Esophagus squamous epithelium (tissue), 5 donors: ENCODE measurements at regions not wholly inside any gene's neighbourhood (a gene's known extent, or its start where the extent isn't known, plus 50 kb on each side); places are given as distances from the start of the nearest gene placed in this dataset.
"Not testable (repeated sequence)": the region's sequence is repeated elsewhere in the genome, so short reads cannot be mapped to it uniquely, and the experiment has no call there.

Source experiments
- DNase-seq: peaks from one replicate; lab custom pipeline; 2025; lab: John Stamatoyannopoulos, UW
- H3K27ac ChIP-seq, 4 donors: fragments of 200-600 bp; sonication (generic); one replicate each; pipeline ENCODE4 v1.5.1; 2016 to 2019; ENCODE audit warnings: mild to moderate bottlenecking in 1 of 4
- H3K27me3 ChIP-seq, 4 donors: fragments of 200-600 bp; sonication (generic); 1 replicate in 3 of 4; 2 replicates in 1 of 4; pipeline versions ENCODE4 v1.5.1 to v1.6.0; 2017 to 2021; ENCODE audit warnings: antibody characterized with exemption in 1 of 4
- H3K36me3 ChIP-seq, 3 donors: fragments of 200-600 bp; sonication (generic); one replicate each; pipeline ENCODE4 v1.5.1; 2016 to 2019
- H3K4me1 ChIP-seq, 3 donors: fragments of 200-600 bp; sonication (generic); one replicate each; pipeline ENCODE4 v1.5.1; 2017 to 2019
- H3K4me3 ChIP-seq, 4 donors: fragments of 200-600 bp; sonication (generic); 1 replicate in 3 of 4; 2 replicates in 1 of 4; pipeline ENCODE4 v1.5.1; 2016 to 2019; ENCODE audit warnings: mild to moderate bottlenecking in 2 of 4, moderate library complexity in 1 of 4
- H3K9me3 ChIP-seq, 3 donors: fragments of 200-600 bp; sonication (generic); one replicate each; pipeline ENCODE4 v1.5.1; 2016 to 2019
- CTCF ChIP-seq, 6 experiments: fragments of 450-650 bp in 4 of 6; fragments of 200-600 bp in 2 of 6; sonication (generic) in 2 of 6; IDR thresholded peaks; one replicate each; pipeline ENCODE4 v1.5.1; 2016 to 2019; ENCODE audit warnings: antibody characterized with exemption in 6 of 6, mild to moderate bottlenecking in 4 of 6, moderate library complexity in 4 of 6
- POLR2A ChIP-seq, 4 donors: fragments of 450-650 bp; IDR thresholded peaks; one replicate each; pipeline ENCODE4 v1.6.1; 2017; ENCODE audit warnings: antibody characterized with exemption in 4 of 4, mild to moderate bottlenecking in 4 of 4, moderate library complexity in 3 of 4
- WGBS, 2 donors: methylation state at CpG; one replicate each; pipeline ENCODE4 v1.1.5; 2018; 5-methylcytosine and 5-hydroxymethylcytosine counted together
- intact Hi-C: fragments of 100-400 bp; cut with DNase I; formaldehyde crosslinking; loops from one replicate; pipeline ENCODE4 v1.15.0; 2022
- donor health status: DM: yes; HTN: yes; CAD: no.

DNA sequence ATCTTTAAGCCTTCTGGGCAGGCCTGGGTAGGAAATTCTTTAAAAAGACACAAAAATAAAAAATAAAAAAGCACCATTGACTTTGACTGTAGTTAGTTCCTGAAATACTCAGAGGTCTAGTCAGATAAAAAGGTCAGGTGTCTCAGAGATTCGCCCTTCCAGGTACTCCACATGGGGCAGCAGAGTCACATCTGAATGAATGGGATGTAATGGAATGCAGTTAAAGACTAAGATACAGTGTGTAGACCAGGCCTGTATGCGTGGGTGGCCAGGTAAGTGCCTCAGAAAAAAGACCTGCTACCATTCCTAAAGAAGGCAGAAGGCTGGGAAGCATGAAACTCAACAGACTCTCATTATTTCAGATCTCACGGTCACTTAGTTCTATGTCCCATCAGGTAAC is 68.6 kb upstream of the SEM1 start:
- no peaks in the 10 kb centered on the region for H3K9me3 ChIP-seq
- H3K4me1 ChIP-seq = no peaks in the 10 kb centered on the region
- WGBS, 2 donors = 72 to 73% methylated on average over 3 of the region's 3 CpGs
- H3K36me3 ChIP-seq = no peaks in the 10 kb centered on the region
- no peak overlapping the region for H3K4me3 ChIP-seq
- no peak overlapping the region for H3K27ac ChIP-seq
- H3K27me3 ChIP-seq = peaks cover 0 to 27% (median 0%) of the 10 kb centered on the region in 4 donors
- intact Hi-C loops = no loop called here
- no peak for DNase-seq
- TF ChIP-seq POLR2A (IDR thresholded peaks at IDR 0.05) = no peak
- TF ChIP-seq CTCF (IDR thresholded peaks at IDR 0.05) = peak in 1 of 6 experiments; percentile 36

DNA sequence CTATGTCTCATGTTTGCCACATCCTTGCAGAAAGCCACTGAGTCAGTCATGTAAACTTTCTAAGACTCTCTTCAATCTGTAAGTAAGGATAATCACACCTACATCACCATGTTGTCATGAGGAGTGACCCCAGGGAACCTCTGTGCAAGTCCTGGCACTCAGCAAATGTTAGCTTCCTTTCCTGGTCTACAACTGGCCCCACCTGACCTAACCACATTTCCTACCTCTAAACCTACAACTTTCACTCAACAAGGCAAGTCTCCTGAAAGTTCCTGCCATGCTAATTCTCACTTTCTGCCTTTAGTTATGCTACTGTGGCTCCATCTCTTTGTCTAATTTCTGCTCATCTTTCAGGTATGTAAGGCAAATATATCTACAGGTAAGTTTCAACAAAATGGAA is 72.3 kb upstream of the SEM1 start:
- Histone ChIP-seq H3K36me3 (no peaks in the 10 kb centered on the region), H3K27ac (no peak overlapping the region), H3K9me3 (no peaks in the 10 kb centered on the region), H3K4me3 (no peak overlapping the region), H3K27me3 (peaks cover 0 to 21% (median 0%) of the 10 kb centered on the region in 4 donors), H3K4me1 (peaks cover 0 to 12% (median 0%) of the 10 kb centered on the region in 3 donors)
- no peak for DNase-seq
- intact Hi-C loops = no loop called here
- TF ChIP-seq POLR2A (IDR thresholded peaks at IDR 0.05) = no peak
- TF ChIP-seq CTCF (IDR thresholded peaks at IDR 0.05) = no peak

DNA sequence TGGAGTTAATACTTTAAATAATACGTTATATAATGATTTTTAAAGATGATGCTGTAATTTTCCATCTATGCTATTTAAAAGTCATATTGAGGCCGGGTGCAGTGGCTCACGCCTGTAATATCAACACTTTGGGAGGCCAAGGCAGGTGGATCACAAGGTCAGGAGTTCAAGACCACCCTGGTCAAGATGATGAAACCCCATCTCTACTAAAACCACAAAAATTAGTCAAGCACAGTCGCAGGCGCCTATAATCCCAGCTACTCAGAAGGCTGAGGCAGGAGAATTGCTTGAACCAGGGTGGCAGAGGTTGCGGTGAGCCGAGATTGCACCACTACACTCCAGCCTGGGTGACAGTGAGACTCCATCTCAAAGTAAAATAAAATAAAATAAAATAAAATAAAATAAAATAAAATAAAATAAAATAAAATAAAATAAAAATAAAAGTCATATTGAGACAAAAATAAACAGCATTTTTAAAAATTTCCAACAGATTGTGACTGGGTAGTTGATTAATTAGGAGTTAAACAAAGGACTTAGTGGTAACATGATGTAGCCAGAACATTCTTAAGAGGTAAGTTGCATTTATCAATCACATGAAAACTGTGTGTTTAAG is 73.1 kb upstream of the SEM1 start:
- DNase-seq, H3K4me3 ChIP-seq, H3K9me3 ChIP-seq, H3K36me3 ChIP-seq, intact Hi-C loops, H3K27ac ChIP-seq: not testable (repeated sequence)
- H3K27me3 ChIP-seq = peaks cover 0 to 21% (median 0%) of the 10 kb centered on the region in 4 donors
- 73 to 77% methylated on average over 7 of the region's 7 CpGs for WGBS, 2 donors
- peaks cover 0 to 12% (median 0%) of the 10 kb centered on the region in 3 donors for H3K4me1 ChIP-seq

DNA sequence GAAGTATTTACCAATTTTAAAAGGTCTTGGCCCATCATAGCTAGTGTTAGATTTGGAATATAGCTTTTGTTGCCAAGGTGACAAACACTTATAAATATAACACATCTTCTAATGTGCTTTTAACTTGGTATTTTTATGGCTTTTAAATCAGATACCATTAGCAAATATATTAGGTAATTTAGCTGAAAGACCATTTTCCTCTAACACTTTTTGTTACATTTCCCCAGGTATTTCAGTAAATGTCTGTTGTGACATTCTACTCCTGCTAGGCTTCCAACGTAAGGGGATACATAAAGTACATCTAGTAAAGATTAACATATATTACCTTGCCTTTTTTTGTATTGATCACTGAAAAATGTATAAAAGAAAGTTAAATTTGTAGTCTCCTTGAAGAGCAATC is 75.0 kb upstream of the SEM1 start:
- DNase-seq = no peak
- intact Hi-C loops = no loop called here
- Histone ChIP-seq H3K36me3 (no peaks in the 10 kb centered on the region), H3K4me3 (no peak overlapping the region), H3K27me3 (peaks cover 0 to 21% (median 0%) of the 10 kb centered on the region in 4 donors), H3K27ac (no peak overlapping the region), H3K9me3 (no peaks in the 10 kb centered on the region), H3K4me1 (peaks cover 0 to 12% (median 0%) of the 10 kb centered on the region in 3 donors)
- TF ChIP-seq POLR2A (IDR thresholded peaks at IDR 0.05) (no peak), CTCF (IDR thresholded peaks at IDR 0.05) (no peak)
- WGBS, 2 donors = 66 to 75% methylated on average over 1 of the region's 1 CpG

GRCh38 chr7:96786261-96786997 is 76.8 kb upstream of the SEM1 start:
- Histone ChIP-seq H3K4me3 (no peak overlapping the region), H3K27ac (peak overlapping the region in 1 of 4 donors; percentile 33), H3K36me3 (no peaks in the 10 kb centered on the region), H3K27me3 (peaks cover 0 to 21% (median 1%) of the 10 kb centered on the region in 4 donors), H3K9me3 (no peaks in the 10 kb centered on the region), H3K4me1 (peaks cover 0 to 12% (median 0%) of the 10 kb centered on the region in 3 donors)
- 19 to 31% methylated on average over 15 of the region's 15 CpGs for WGBS, 2 donors
- TF ChIP-seq CTCF (IDR thresholded peaks at IDR 0.05) = no peak
- TF ChIP-seq POLR2A (IDR thresholded peaks at IDR 0.05) = no peak
- DNase-seq = no peak
- intact Hi-C loops = no loop called here
